ENCODE measurements at regions not wholly inside any gene's neighbourhood (a gene's known extent, or its start where the extent isn't known, plus 50 kb on each side); places are given as distances from the start of the nearest gene placed in this dataset.

DNA sequence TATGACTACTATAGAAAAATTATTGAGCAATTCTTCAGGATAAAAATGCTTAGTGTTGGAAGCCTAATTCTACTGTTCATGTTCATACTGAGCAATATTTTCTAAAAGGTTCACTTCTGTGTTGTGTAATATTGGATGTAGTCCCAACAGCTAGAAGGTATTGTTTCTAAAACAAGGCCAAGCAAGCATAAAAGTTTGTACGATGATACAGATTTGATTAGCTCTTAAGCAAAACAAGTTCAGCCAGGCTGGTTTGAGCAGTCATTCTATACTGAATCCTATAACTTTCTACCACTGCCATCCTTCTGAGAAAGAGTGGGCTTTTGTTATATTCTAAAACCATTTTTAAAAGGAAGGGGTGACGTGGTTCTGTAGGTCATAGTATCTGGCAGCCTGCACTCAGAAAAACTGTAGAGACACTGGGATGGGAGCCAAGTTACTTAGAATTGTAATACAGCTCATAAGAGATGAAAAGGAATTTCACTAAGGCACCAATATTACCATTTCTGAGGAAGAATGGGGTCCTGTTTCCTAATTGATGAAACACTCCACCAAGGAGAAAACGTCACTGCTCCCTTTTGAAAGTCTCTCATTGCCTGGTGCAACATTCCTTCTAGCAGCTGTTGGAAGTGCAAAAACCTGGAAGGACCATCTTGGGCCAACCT is 275.0 kb upstream of the DACH1 start:
- H3K27ac Mint-ChIP-seq = no peak overlapping the region
- no peaks in the 10 kb centered on the region for H3K27me3 Mint-ChIP-seq
- H3K9me3 Mint-ChIP-seq = peaks cover 0 to 12% (median 0%) of the 10 kb centered on the region in 9 donors
- no peak overlapping the region for H3K4me3 Mint-ChIP-seq
- no peaks in the 10 kb centered on the region for H3K4me1 Mint-ChIP-seq
- POLR2A ChIA-PET = no interaction called here
- ATAC-seq (no peak), DNase-seq (no peak)
- H3K36me3 Mint-ChIP-seq = no peaks in the 10 kb centered on the region

- no peak overlapping the region for H3K4me3 Mint-ChIP-seq
- no peaks in the 10 kb centered on the region for H3K4me1 Mint-ChIP-seq
- ATAC-seq (no peak), DNase-seq (no peak)
- H3K27me3 Mint-ChIP-seq = no peaks in the 10 kb centered on the region
- H3K9me3 Mint-ChIP-seq = peaks cover 0 to 5% (median 0%) of the 10 kb centered on the region in 9 donors
- POLR2A ChIA-PET = no interaction called here
- no peaks in the 10 kb centered on the region for H3K36me3 Mint-ChIP-seq
- no peak overlapping the region for H3K27ac Mint-ChIP-seq
Observed at GRCh38 chr13:72139192-72139591, 272.2 kb upstream of the DACH1 start.

DNA sequence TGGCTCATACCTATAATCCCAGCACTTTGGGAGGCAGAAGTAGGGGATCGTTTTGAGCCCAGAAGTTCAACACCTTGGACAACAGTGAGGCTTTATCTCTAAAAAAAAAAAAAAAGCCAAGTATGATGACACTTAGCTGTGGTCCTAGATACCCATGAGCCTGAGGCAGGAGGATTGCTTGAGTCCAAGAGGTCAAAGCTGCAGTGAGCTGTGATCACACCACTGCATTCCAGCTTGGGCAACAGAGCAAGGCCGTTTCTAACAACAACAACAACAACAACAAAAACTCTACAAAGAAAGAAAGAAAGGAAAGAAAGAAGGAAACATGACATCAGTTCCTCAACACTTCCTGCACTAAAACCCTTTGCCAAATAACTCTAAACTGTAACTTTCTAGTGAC is 265.1 kb upstream of the DACH1 start:
- peaks cover 0 to 5% (median 0%) of the 10 kb centered on the region in 5 donors for H3K27me3 Mint-ChIP-seq
- H3K4me3 Mint-ChIP-seq = no peak overlapping the region
- no peak for DNase-seq

DNA sequence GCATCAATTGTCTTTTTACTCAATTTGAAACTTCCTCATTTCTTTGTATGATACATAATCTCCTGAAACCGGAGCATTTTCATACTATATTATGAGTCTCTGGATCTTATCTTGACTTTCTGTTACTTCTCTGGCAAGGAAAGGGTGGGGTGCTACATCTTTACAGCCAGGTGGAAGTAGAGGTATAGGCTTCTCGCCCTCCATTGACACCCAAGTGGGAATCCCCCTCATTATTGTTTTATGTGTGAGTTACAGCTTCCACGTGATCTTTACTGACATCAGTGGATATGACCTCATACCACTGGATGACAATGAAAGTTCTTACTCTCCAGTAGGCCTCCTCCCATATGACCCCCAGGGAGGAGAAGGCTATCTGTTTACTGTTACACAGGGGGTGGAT is 262.1 kb upstream of the DACH1 start:
- Mint-ChIP-seq H3K27me3 (peaks cover 0 to 5% (median 0%) of the 10 kb centered on the region in 5 donors), H3K4me3 (no peak overlapping the region), H3K36me3 (no peaks in the 10 kb centered on the region), H3K27ac (no peak overlapping the region), H3K4me1 (no peaks in the 10 kb centered on the region), H3K9me3 (peaks cover 0 to 6% (median 2%) of the 10 kb centered on the region in 9 donors)
- DNase-seq (no peak), ATAC-seq (no peak)
- POLR2A ChIA-PET = no interaction called here

More for the DNA sequence above, 265.1 kb upstream of the DACH1 start:
- no peak for ATAC-seq
- no peak overlapping the region for H3K27ac Mint-ChIP-seq
- peaks cover 0 to 6% (median 2%) of the 10 kb centered on the region in 9 donors for H3K9me3 Mint-ChIP-seq
- no peaks in the 10 kb centered on the region for H3K36me3 Mint-ChIP-seq
- H3K4me1 Mint-ChIP-seq = no peaks in the 10 kb centered on the region
- POLR2A ChIA-PET = no interaction called here

DNA sequence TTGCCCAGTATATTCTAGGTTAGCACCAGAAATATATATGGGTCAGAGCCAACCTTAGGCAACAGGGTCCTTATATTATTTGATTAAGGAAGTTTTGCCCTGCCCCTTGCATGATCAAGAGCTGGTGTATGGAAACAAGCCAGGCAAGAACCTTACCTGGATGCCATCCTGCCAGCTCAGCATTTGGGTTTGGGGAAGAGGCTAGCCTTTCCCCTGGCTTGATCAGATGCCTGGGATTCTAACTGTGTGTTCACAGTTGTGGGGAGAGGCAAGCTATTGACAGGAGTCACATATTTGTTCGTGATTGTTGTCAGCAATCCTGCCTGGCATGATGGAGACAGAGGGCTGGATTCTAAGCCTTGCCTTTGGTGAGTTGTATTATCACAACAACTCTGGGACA is 260.0 kb upstream of the DACH1 start:
- H3K4me3 Mint-ChIP-seq = no peak overlapping the region
- peaks cover 0 to 5% (median 0%) of the 10 kb centered on the region in 5 donors for H3K27me3 Mint-ChIP-seq
- H3K36me3 Mint-ChIP-seq = no peaks in the 10 kb centered on the region
- no peak for ATAC-seq
- POLR2A ChIA-PET = no interaction called here
- DNase-seq = no peak
- H3K4me1 Mint-ChIP-seq = no peaks in the 10 kb centered on the region
- no peak overlapping the region for H3K27ac Mint-ChIP-seq
- H3K9me3 Mint-ChIP-seq = peaks cover 0 to 7% (median 2%) of the 10 kb centered on the region in 9 donors

- Mint-ChIP-seq H3K9me3 (peaks cover 0 to 10% (median 2%) of the 10 kb centered on the region in 9 donors), H3K27me3 (peaks cover 0 to 5% (median 0%) of the 10 kb centered on the region in 5 donors), H3K36me3 (no peaks in the 10 kb centered on the region), H3K27ac (no peak overlapping the region), H3K4me3 (no peak overlapping the region), H3K4me1 (no peaks in the 10 kb centered on the region)
- POLR2A ChIA-PET = no interaction called here
- DNase-seq (no peak), ATAC-seq (no peak)
Observed at GRCh38 chr13:72126424-72126823, 259.4 kb upstream of the DACH1 start.

- POLR2A ChIA-PET = no interaction called here
- Mint-ChIP-seq H3K4me3 (no peak overlapping the region), H3K27me3 (no peaks in the 10 kb centered on the region), H3K4me1 (no peaks in the 10 kb centered on the region), H3K9me3 (peaks cover 0 to 10% (median 0%) of the 10 kb centered on the region in 9 donors), H3K27ac (no peak overlapping the region), H3K36me3 (no peaks in the 10 kb centered on the region)
- no peak for ATAC-seq
- no peak for DNase-seq
Observed at GRCh38 chr13:72125561-72125960, 258.6 kb upstream of the DACH1 start.

- no peaks in the 10 kb centered on the region for H3K4me1 Mint-ChIP-seq
- no peak overlapping the region for H3K27ac Mint-ChIP-seq
- no peak overlapping the region for H3K4me3 Mint-ChIP-seq
- H3K9me3 Mint-ChIP-seq = peaks cover 0 to 10% (median 0%) of the 10 kb centered on the region in 9 donors
- ATAC-seq (no peak), DNase-seq (no peak)
- POLR2A ChIA-PET = no interaction called here
- no peaks in the 10 kb centered on the region for H3K36me3 Mint-ChIP-seq
- H3K27me3 Mint-ChIP-seq = no peaks in the 10 kb centered on the region
Observed at GRCh38 chr13:72122661-72123255, 255.8 kb upstream of the DACH1 start.

DNA sequence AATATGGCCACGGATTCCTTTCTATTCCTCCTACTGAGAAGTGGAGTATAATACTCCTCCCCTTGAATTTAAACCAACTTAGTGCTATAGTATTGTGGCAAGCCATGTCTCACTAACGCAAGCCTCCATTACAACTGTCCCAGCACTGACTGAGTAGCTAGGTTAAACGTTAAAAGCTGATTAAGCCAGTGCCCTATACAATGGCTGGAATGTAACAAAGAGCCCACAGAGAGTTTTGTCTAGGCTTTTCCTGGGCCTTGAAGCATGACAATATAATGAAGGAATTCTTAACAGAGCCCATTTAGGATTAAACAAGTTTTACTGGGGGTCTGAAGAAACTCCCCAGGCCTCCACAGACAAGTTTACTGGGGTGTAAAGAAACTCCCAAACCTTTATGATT is 254.5 kb upstream of the DACH1 start:
- no peaks in the 10 kb centered on the region for H3K4me1 Mint-ChIP-seq
- peaks cover 0 to 10% (median 0%) of the 10 kb centered on the region in 9 donors for H3K9me3 Mint-ChIP-seq
- ATAC-seq = no peak
- POLR2A ChIA-PET = no interaction called here
- no peaks in the 10 kb centered on the region for H3K27me3 Mint-ChIP-seq
- no peak overlapping the region for H3K4me3 Mint-ChIP-seq
- DNase-seq = no peak
- no peaks in the 10 kb centered on the region for H3K36me3 Mint-ChIP-seq
- H3K27ac Mint-ChIP-seq = no peak overlapping the region

- ATAC-seq (no peak), DNase-seq (no peak)
- POLR2A ChIA-PET = no interaction called here
- H3K27me3 Mint-ChIP-seq = no peaks in the 10 kb centered on the region
- H3K9me3 Mint-ChIP-seq = peaks cover 0 to 10% (median 1%) of the 10 kb centered on the region in 9 donors
- H3K4me3 Mint-ChIP-seq = no peak overlapping the region
- H3K27ac Mint-ChIP-seq = no peak overlapping the region
- no peaks in the 10 kb centered on the region for H3K4me1 Mint-ChIP-seq
- H3K36me3 Mint-ChIP-seq = no peaks in the 10 kb centered on the region
Observed at GRCh38 chr13:72120632-72121031, 253.6 kb upstream of the DACH1 start.

- POLR2A ChIA-PET = no interaction called here
- no peak overlapping the region for H3K4me3 Mint-ChIP-seq
- H3K9me3 Mint-ChIP-seq = peaks cover 0 to 14% (median 1%) of the 10 kb centered on the region in 9 donors
- ATAC-seq (no peak), DNase-seq (no peak)
- H3K36me3 Mint-ChIP-seq = no peaks in the 10 kb centered on the region
- no peak overlapping the region for H3K27ac Mint-ChIP-seq
- no peaks in the 10 kb centered on the region for H3K27me3 Mint-ChIP-seq
- H3K4me1 Mint-ChIP-seq = no peaks in the 10 kb centered on the region
Observed at GRCh38 chr13:72113931-72114330, 246.9 kb upstream of the DACH1 start.

DNA sequence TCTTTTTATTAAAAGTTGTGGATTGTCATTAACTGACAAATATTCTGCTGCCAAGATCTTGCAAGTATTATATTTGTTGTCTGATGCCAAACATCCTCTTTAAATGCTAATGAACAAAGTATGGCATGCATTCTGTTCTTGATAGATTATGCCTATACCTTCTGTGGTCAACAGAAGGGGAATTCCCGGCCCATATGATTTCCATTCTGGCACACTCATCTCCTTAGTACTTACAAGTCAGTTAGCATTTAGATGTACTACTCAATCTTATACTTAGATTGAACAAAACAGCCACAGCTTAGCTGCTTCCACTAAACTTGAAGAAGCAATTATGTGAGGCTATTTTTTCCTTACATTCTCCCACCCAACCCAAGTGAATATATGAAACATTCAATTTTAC is 246.1 kb upstream of the DACH1 start:
- H3K4me3 Mint-ChIP-seq = no peak overlapping the region

DNA sequence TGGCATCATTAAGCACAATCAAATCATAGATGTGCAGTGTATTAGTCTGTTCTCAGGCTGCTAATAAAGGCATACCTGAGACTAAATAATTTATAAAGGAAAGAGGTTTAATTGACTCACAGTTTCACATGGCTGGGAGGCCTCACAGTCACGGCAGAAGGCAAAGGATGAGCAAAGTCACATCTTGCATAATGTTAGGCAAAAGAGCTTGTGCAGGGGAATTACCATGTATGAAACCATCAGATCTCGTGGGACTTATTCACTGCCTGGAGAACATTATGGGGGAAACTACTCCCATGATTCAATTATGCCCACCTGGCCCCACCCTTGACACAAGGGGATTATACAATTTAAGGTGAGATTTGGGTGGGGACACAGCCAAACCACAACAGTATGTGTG is 245.2 kb upstream of the DACH1 start:
- POLR2A ChIA-PET = no interaction called here
- H3K4me3 Mint-ChIP-seq = no peak overlapping the region
- no peaks in the 10 kb centered on the region for H3K27me3 Mint-ChIP-seq
- DNase-seq (no peak), ATAC-seq (no peak)
- no peaks in the 10 kb centered on the region for H3K36me3 Mint-ChIP-seq
- peaks cover 0 to 17% (median 4%) of the 10 kb centered on the region in 9 donors for H3K9me3 Mint-ChIP-seq
- H3K4me1 Mint-ChIP-seq = no peaks in the 10 kb centered on the region
- H3K27ac Mint-ChIP-seq = no peak overlapping the region

More for the DNA sequence above, 246.1 kb upstream of the DACH1 start:
- Mint-ChIP-seq H3K27me3 (no peaks in the 10 kb centered on the region), H3K36me3 (no peaks in the 10 kb centered on the region), H3K9me3 (peaks cover 0 to 17% (median 1%) of the 10 kb centered on the region in 9 donors), H3K27ac (no peak overlapping the region), H3K4me1 (no peaks in the 10 kb centered on the region)
- no peak for ATAC-seq
- DNase-seq = no peak
- POLR2A ChIA-PET = no interaction called here

- POLR2A ChIA-PET = no interaction called here
- Mint-ChIP-seq H3K27me3 (no peaks in the 10 kb centered on the region), H3K4me1 (no peaks in the 10 kb centered on the region), H3K9me3 (peaks cover 0 to 19% (median 4%) of the 10 kb centered on the region in 9 donors), H3K27ac (no peak overlapping the region), H3K4me3 (no peak overlapping the region), H3K36me3 (no peaks in the 10 kb centered on the region)
- no peak for ATAC-seq
- no peak for DNase-seq
Observed at GRCh38 chr13:72109863-72110262, 242.9 kb upstream of the DACH1 start.

Measured in naive thymus-derived CD8-positive, alpha-beta T cell (primary cell).